NCI-H748 (cell line): ENCODE measurements at regions not wholly inside any gene's neighbourhood (a gene's known extent, or its start where the extent isn't known, plus 50 kb on each side); places are given as distances from the start of the nearest gene placed in this dataset.
"Not testable (repeated sequence)": the region's sequence is repeated elsewhere in the genome, so short reads cannot be mapped to it uniquely, and the experiment has no call there.

Experiments
- DNase-seq: peaks from one replicate; lab custom pipeline; 2025; ENCODE audit not compliant: unreplicated experiment; lab: John Stamatoyannopoulos, UW

- peak; percentile 71 for DNase-seq
Measured at GRCh38 chr15:28789401-28790114, 58.9 kb downstream of the GOLGA6L7 start.

DNA sequence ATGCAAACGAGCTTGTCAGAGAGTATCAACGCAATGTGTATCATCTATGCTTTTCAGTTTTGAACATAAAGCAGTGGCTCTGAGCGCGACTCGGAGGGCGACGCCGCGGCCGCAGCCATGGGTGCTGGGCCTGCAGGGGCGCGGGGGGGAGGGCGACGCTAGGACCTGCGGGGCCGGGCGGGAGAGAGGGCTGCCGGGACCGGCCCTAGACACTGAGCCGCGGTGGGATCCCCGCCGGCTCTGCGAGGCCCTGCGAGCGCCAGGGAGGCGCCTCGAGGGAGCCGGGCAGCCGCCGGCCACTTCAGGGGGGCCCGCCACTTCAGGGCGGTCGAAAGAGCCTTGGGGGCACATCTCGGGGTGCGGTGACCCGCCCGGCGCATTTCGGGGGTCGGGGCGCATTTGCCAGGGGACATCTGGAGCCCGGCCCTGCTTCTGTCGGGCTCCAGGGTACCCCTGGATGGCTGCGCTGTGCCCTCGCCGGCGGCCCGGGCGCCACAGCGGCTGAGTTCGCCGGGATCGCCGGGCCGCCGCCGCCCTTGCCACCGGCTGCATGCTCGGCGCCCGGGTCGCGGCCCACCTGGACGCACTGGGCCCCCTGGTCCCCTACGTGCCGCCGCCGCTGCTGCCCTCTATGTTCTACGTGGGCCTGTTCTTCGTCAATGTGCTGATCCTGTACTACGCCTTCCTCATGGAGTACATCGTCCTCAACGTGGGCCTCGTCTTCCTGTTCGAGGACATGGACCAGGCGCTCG is 59.6 kb downstream of the GOLGA6L7 start:
- DNase-seq = not testable (repeated sequence)

DNA sequence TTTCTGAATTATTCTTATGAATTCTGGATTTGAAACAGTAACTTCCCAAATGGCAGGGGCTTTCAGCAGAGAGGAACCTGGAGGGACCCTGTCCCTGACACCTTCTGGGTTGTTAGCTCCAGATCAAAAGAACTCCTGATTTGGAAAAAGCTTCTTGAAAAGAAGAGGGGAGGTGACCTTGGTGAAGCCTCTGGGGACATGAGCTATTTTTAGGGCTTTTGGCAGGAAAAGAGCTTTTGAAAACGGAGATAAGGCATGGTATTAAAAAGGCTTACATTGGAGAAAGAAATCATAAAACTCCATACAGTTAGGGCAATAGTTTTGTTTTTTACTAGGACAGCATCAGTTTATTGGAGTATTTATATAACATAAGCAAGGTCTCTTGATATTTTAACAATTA is 60.3 kb downstream of the GOLGA6L7 start:
- DNase-seq = not testable (repeated sequence)

DNA sequence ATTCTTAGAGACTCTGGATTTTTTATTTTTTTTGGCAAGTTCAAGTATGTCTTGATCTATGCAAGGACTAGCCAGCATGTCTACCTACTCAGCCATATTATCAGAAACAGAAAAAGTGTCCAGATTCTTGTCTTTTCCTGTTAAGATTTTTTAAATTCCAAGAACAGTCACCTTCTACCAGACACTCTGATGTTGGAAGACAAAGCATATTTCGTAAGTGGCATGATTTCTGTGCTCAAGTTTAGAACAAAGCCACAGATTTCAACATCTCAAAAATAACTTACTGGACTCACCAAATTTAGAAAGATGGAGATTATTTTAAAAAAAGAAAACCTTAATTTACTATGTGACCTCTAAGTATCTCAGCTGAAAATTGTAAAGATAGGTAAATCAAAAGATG is 61.9 kb downstream of the GOLGA6L7 start:
- DNase-seq = no peak

- not testable (repeated sequence) for DNase-seq
Measured at GRCh38 chr15:28784347-28785163, 63.9 kb downstream of the GOLGA6L7 start.

DNA sequence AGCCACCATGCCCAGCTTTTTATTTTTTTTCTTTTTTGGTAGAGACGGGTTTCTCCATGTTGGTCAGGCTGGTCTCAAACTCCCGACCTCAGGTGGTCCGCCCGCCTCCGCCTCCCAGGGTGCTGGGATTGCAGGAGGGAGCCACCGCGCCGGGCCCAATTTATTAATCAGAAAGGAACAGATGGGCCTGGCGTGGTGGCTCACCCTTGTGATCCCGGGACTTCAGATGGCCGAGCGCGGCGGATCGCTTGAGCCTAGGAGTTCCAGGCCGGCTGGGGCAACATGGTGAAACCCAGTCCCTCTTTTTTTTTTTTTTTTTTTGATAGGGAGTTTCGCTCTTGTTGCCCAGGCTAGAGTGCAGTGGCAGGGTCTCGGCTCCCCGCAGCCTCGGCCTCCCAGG is 64.6 kb downstream of the GOLGA6L7 start:
- DNase-seq = no peak

DNA sequence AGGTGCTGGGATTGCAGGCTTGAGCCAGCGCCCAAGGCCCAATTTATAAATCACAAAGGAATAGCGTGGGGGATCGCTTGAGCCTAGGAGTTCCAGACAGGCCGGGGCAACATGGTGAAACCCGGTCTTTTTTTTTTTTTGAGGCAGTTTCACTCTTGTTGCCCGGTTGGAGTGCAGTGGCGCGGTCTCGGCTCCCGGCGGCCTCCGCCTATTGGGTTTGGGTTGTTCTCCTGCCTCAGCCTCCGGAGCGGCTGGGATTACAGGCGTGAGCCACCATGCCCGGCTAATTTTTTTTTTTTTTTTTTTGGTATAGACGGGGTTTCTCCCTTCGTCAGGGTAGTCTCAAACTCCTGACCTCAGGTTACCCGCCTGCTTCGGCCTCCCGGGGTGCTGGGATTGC is 65.0 kb downstream of the GOLGA6L7 start:
- DNase-seq = no peak

GRCh38 chr15:28778397-28778796 is 66.2 kb upstream of the GOLGA8M start:
- not testable (repeated sequence) for DNase-seq

DNA sequence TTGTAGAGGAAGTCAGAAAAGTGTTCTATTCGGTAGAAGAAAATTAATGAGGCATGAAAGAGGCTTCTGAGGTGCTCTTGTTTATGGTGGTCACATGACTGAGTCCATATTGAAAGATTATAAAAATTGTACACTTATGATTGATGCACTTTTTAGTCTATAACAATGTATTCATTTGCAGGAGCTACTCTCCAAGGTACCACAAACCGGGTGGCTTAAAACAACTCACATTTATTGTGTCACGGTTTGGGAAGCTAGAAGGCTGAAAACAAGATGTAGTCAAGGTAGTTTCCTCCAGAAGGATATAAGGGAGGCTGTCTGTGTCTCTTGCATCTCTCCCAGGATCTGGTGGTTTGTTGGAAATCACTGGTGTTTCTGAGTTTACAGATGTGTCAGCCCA is 60.6 kb upstream of the GOLGA8M start:
- DNase-seq = not testable (repeated sequence)
